HG03432 (cell line): ENCODE measurements at regions not wholly inside any gene's neighbourhood (a gene's known extent, or its start where the extent isn't known, plus 50 kb on each side); places are given as distances from the start of the nearest gene placed in this dataset.
"Not testable (repeated sequence)": the region's sequence is repeated elsewhere in the genome, so short reads cannot be mapped to it uniquely, and the experiment has no call there.

Experiments used
- ATAC-seq: cut with Tn5 transposase; IDR thresholded peaks from one replicate; pipeline ENCODE4 v1.9.1; 2021; ENCODE audit warnings: mild to moderate bottlenecking, moderate library complexity; ENCODE audit not compliant: unreplicated experiment

GRCh38 chr1:83163879-83164475 lies 835.0 kb downstream of the TTLL7 start:
- not testable (repeated sequence) for ATAC-seq

GRCh38 chr1:83158924-83159323 lies 840.0 kb downstream of the TTLL7 start:
- ATAC-seq, result not testable (repeated sequence)

- ATAC-seq, result not testable (repeated sequence)
Observed at GRCh38 chr1:83154306-83154705, 844.6 kb downstream of the TTLL7 start.

GRCh38 chr1:83151167-83151898 lies 847.6 kb downstream of the TTLL7 start:
- not testable (repeated sequence) for ATAC-seq

GRCh38 chr1:83150479-83150878 lies 848.5 kb downstream of the TTLL7 start:
- not testable (repeated sequence) for ATAC-seq

GRCh38 chr1:83145820-83146219 lies 853.1 kb downstream of the TTLL7 start:
- not testable (repeated sequence) for ATAC-seq

- not testable (repeated sequence) for ATAC-seq
Observed at GRCh38 chr1:83142802-83143201, 856.1 kb downstream of the TTLL7 start.

- ATAC-seq, result not testable (repeated sequence)
Observed at GRCh38 chr1:83135524-83136157, 863.3 kb downstream of the TTLL7 start.

- not testable (repeated sequence) for ATAC-seq
Observed at GRCh38 chr1:83134322-83135014, 864.5 kb downstream of the TTLL7 start.

- no peak for ATAC-seq
Observed at GRCh38 chr1:83131692-83131955, 867.3 kb downstream of the TTLL7 start.

- ATAC-seq, result peak; percentile 62
Observed at GRCh38 chr1:83130886-83131691, 867.8 kb downstream of the TTLL7 start.

- ATAC-seq, result no peak
Observed at GRCh38 chr1:83129107-83129506, 869.8 kb downstream of the TTLL7 start.

GRCh38 chr1:83125456-83125855 lies 873.5 kb downstream of the TTLL7 start:
- ATAC-seq, result no peak

GRCh38 chr1:83123019-83123418 lies 875.9 kb downstream of the TTLL7 start:
- ATAC-seq, result no peak

GRCh38 chr1:83118472-83118871 lies 880.5 kb downstream of the TTLL7 start:
- no peak for ATAC-seq

- ATAC-seq, result not testable (repeated sequence)
Observed at GRCh38 chr1:83117030-83117429, 881.9 kb downstream of the TTLL7 start.

- ATAC-seq, result no peak
Observed at GRCh38 chr1:83115785-83116184, 883.1 kb downstream of the TTLL7 start.

- ATAC-seq, result no peak
Observed at GRCh38 chr1:83114136-83114834, 884.6 kb downstream of the TTLL7 start.

GRCh38 chr1:83113652-83114051 lies 885.3 kb downstream of the TTLL7 start:
- no peak for ATAC-seq

- no peak for ATAC-seq
Observed at GRCh38 chr1:83112248-83112885, 886.6 kb downstream of the TTLL7 start.
